Activated CD4-positive, alpha-beta T cell treated with anti-CD3 and anti-CD28 coated beads for 36 hours (primary cell): ENCODE measurements at regions not wholly inside any gene's neighbourhood (a gene's known extent, or its start where the extent isn't known, plus 50 kb on each side); places are given as distances from the start of the nearest gene placed in this dataset.
A peak's percentile ranks its signal among the peaks of the same experiment; 100 is the strongest.

Experiments used
- ATAC-seq: fragments of 200-7000 bp; cut with Tn5 transposase; one replicate; pipeline ENCODE4 v1.10.0; 2021; ENCODE audit warnings: mild to moderate bottlenecking, moderate library complexity
- CTCF ChIA-PET: fragments of 350-600 bp; sonication (Branson Sonifier 250); formaldehyde crosslinking; loops from one replicate; lab custom pipeline; 2021; ENCODE audit warnings: antibody characterized with exemption; lab: Charles Lee
- POLR2A ChIA-PET: fragments of 350-600 bp; sonication (Branson Sonifier 250); formaldehyde crosslinking; loops from one replicate; lab custom pipeline; 2021; ENCODE audit warnings: antibody characterized with exemption, inconsistent platforms; lab: Charles Lee
- DNase-seq: peaks from one replicate; pipeline ENCODE4 v3.0.0-alpha.2; 2020
- H3K27ac Mint-ChIP-seq: one replicate; pipeline ENCODE4 v1.8.0; 2021; ENCODE audit warnings: mixed read lengths
- H3K27me3 Mint-ChIP-seq: one replicate; pipeline ENCODE4 v1.8.0; 2021; ENCODE audit warnings: mixed read lengths
- H3K36me3 Mint-ChIP-seq: one replicate; pipeline ENCODE4 v1.8.0; 2021; ENCODE audit warnings: low read depth, mixed read lengths
- H3K4me1 Mint-ChIP-seq: one replicate; pipeline ENCODE4 v1.8.0; 2021; ENCODE audit warnings: mixed read lengths
- H3K4me3 Mint-ChIP-seq: one replicate; pipeline ENCODE4 v1.8.0; 2021; ENCODE audit warnings: mild to moderate bottlenecking, moderate library complexity, mixed read lengths
- H3K9me3 Mint-ChIP-seq: one replicate; pipeline ENCODE4 v1.8.0; 2021; ENCODE audit warnings: low read depth, mixed read lengths
- intact Hi-C, 2 experiments: fragments of 100-400 bp; cut with DNase I in 1 of 2; cut with micrococcal nuclease in 1 of 2; formaldehyde crosslinking; loops; one replicate each; pipeline versions ENCODE4 v1.14.2 to v1.15.1; 2022 to 2024; cut with DNase I, micrococcal nuclease

DNA sequence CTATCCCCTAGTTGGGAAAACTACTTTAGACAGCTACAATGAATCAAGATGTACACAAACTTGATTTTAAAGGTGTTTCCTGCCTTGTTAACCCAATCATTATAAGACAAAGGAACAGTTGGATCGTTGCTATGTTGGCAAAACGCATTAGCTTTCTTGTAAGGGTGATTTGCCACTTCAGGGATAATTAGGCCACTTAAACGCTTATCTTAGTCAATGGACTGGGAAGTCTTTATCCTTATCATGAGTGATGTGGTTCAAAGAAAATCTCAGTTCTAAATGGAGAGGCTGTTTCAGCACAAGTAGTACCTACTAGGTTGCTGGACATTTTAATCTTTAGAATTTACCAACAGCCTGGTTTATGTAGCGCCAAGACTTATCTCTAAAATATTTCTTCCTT, 406.1 kb upstream of the MEX3C start:
- ChIA-PET CTCF (interaction anchor here (0.7 kb wide), 1 partner anchor 12 kb away, joined by 6 read pairs; no protein-coding TSS in a partner anchor), POLR2A (interaction anchor here (0.7 kb wide), 1 partner anchor 326 kb away, joined by 3 read pairs; no protein-coding TSS in a partner anchor)
- DNase-seq, result no peak
- no peaks in the 10 kb centered on the region for H3K36me3 Mint-ChIP-seq
- H3K27ac Mint-ChIP-seq, result no peak overlapping the region
- peaks cover 7% of the 10 kb centered on the region for H3K27me3 Mint-ChIP-seq
- no peak overlapping the region for H3K4me3 Mint-ChIP-seq
- H3K4me1 Mint-ChIP-seq, result no peaks in the 10 kb centered on the region
- no peak for ATAC-seq
- no peaks in the 10 kb centered on the region for H3K9me3 Mint-ChIP-seq
- intact Hi-C loops, result no loop called here

GRCh38 chr18:51610481-51610880, 413.0 kb upstream of the MEX3C start:
- intact Hi-C loops, result no loop called here
- Mint-ChIP-seq H3K4me3 (no peak overlapping the region), H3K4me1 (no peaks in the 10 kb centered on the region), H3K9me3 (no peaks in the 10 kb centered on the region), H3K36me3 (no peaks in the 10 kb centered on the region), H3K27ac (no peak overlapping the region), H3K27me3 (peaks cover 12% of the 10 kb centered on the region)
- ATAC-seq (no peak), DNase-seq (no peak)
- POLR2A ChIA-PET, result no interaction called here
- CTCF ChIA-PET, result interaction anchor here (1.1 to 1.3 kb wide), 2 partner anchors 10 to 15 kb away, joined by 3 to 4 read pairs; no protein-coding TSS in a partner anchor

DNA sequence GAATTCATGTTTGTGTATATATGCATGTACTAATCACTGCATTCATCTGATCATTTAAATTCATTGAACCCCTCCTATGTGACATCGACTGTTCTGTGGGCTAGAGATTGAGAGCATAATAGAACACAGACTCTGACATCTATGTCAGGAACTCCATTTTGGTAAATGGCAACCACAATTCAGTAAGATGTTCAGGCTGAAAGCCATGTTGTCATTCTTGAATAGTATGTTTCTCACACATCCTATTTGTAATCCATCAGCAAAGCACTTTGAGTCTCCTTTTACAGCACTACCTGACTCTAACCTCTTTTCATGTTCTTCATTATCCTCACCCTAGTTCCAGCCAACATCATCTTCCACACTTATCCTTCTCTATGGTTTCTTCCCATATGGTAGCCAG, 413.8 kb upstream of the MEX3C start:
- H3K4me3 Mint-ChIP-seq, result no peak overlapping the region
- H3K4me1 Mint-ChIP-seq, result no peaks in the 10 kb centered on the region
- no peak for DNase-seq
- H3K27ac Mint-ChIP-seq, result no peak overlapping the region
- CTCF ChIA-PET, result interaction anchor here (1.1 kb wide), 1 partner anchor 14 kb away, joined by 3 read pairs; no protein-coding TSS in a partner anchor
- no peaks in the 10 kb centered on the region for H3K9me3 Mint-ChIP-seq
- no peaks in the 10 kb centered on the region for H3K36me3 Mint-ChIP-seq
- intact Hi-C loops, result no loop called here
- ATAC-seq, result no peak
- POLR2A ChIA-PET, result no interaction called here
- peaks cover 15% of the 10 kb centered on the region for H3K27me3 Mint-ChIP-seq

DNA sequence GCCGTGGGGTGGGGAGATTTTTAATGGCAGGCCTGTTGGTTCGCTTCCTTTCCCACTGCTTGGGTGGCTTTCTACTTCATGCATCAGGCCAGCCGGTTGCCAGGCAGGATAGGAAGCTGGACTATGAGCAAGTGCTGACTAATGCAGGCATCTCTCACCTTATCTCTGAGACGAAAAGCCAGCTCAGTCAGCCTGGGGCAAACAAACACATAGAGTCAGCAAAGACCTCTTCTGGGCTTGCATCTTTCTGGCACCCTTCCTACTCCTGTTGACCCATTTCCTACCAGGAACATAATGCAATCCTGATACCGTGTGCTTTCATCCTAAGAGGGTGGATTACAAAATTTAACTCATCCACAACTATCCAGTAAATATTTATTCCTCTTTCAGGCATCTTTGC, 416.6 kb upstream of the MEX3C start:
- H3K4me3 Mint-ChIP-seq, result no peak overlapping the region
- H3K4me1 Mint-ChIP-seq, result no peaks in the 10 kb centered on the region
- peaks cover 9% of the 10 kb centered on the region for H3K27me3 Mint-ChIP-seq
- POLR2A ChIA-PET, result no interaction called here
- no peaks in the 10 kb centered on the region for H3K9me3 Mint-ChIP-seq
- no peak overlapping the region for H3K27ac Mint-ChIP-seq
- DNase-seq, result no peak
- intact Hi-C loops, result no loop called here
- CTCF ChIA-PET, result no interaction called here
- no peaks in the 10 kb centered on the region for H3K36me3 Mint-ChIP-seq
- no peak for ATAC-seq

DNA sequence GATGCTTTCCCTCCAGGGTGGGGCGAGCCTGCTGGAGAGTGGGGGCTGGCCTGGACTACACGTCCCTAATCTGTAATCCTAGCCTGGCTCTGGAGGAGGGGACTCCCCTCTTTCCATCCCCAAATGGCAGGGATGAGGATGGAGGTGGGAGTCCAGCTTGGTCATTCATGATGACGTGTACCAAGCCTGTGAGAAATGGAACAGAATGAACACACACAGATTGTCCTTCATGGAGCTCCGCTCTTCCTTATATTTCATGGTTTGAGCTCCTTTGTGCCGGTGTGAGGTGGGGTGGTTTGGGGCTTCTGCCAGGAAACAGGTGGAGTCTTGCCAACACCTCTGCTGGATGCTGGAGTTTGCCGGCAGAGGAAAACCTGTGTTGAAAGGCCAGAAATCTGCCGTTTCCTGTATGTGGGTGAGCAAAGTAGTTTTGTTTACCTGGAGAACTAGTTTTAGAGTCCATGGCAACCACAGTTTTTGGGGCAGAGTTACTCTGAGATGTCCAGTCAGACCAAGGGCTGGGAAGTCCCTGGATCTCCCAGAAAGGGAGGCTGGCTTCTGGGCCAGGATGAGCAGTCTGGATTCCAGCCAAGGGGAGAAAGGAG, 417.6 kb upstream of the MEX3C start:
- Mint-ChIP-seq H3K4me1 (no peaks in the 10 kb centered on the region), H3K27me3 (peaks cover 4% of the 10 kb centered on the region), H3K4me3 (no peak overlapping the region), H3K36me3 (no peaks in the 10 kb centered on the region), H3K9me3 (no peaks in the 10 kb centered on the region), H3K27ac (no peak overlapping the region)
- no peak for DNase-seq
- intact Hi-C loops, result no loop called here
- ChIA-PET POLR2A (no interaction called here), CTCF (interaction anchor here (0.6 kb wide), 1 partner anchor 12 kb away, joined by 6 read pairs; no protein-coding TSS in a partner anchor)
- no peak for ATAC-seq

DNA sequence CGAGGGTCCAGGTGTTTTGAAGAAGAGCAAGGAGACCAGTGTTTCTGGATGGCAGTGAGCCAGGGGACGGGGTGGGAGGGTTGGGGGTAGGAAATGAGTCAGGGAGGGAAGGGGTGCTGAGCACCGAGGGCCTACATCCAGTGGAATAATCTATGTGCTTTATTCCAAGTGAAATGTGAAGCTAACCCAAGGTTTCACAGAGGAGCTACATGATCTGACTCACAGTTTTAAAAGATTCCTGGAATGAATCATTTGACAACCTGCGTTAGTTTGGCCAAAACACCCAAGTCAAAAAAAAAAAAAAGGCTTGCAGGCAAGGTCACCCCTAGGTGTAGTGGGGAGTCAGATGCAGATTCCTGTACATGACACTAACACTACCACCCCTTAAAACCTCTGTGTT, 419.7 kb upstream of the MEX3C start:
- Mint-ChIP-seq H3K9me3 (no peaks in the 10 kb centered on the region), H3K27me3 (peaks cover 16% of the 10 kb centered on the region), H3K36me3 (no peaks in the 10 kb centered on the region), H3K4me1 (no peaks in the 10 kb centered on the region), H3K27ac (no peak overlapping the region), H3K4me3 (no peak overlapping the region)
- ChIA-PET CTCF (no interaction called here), POLR2A (no interaction called here)
- intact Hi-C loops, result no loop called here
- ATAC-seq (no peak), DNase-seq (no peak)

- DNase-seq (no peak), ATAC-seq (no peak)
- no peaks in the 10 kb centered on the region for H3K36me3 Mint-ChIP-seq
- POLR2A ChIA-PET, result no interaction called here
- no peak overlapping the region for H3K27ac Mint-ChIP-seq
- no peaks in the 10 kb centered on the region for H3K9me3 Mint-ChIP-seq
- intact Hi-C loops, result no loop called here
- peaks cover 17% of the 10 kb centered on the region for H3K27me3 Mint-ChIP-seq
- H3K4me1 Mint-ChIP-seq, result no peaks in the 10 kb centered on the region
- CTCF ChIA-PET, result no interaction called here
- H3K4me3 Mint-ChIP-seq, result no peak overlapping the region
These were observed 420.2 kb upstream of the MEX3C start for GRCh38 chr18:51617572-51618260.

GRCh38 chr18:51619283-51619682, 421.8 kb upstream of the MEX3C start:
- H3K4me3 Mint-ChIP-seq, result no peak overlapping the region
- no peaks in the 10 kb centered on the region for H3K36me3 Mint-ChIP-seq
- CTCF ChIA-PET, result interaction anchor here (1.9 kb wide), 1 partner anchor 9 kb away, joined by 4 read pairs; no protein-coding TSS in a partner anchor
- H3K4me1 Mint-ChIP-seq, result no peaks in the 10 kb centered on the region
- ATAC-seq, result no peak
- POLR2A ChIA-PET, result no interaction called here
- H3K27me3 Mint-ChIP-seq, result peaks cover 26% of the 10 kb centered on the region
- DNase-seq, result no peak
- no peak overlapping the region for H3K27ac Mint-ChIP-seq
- intact Hi-C loops, result no loop called here
- H3K9me3 Mint-ChIP-seq, result no peaks in the 10 kb centered on the region

DNA sequence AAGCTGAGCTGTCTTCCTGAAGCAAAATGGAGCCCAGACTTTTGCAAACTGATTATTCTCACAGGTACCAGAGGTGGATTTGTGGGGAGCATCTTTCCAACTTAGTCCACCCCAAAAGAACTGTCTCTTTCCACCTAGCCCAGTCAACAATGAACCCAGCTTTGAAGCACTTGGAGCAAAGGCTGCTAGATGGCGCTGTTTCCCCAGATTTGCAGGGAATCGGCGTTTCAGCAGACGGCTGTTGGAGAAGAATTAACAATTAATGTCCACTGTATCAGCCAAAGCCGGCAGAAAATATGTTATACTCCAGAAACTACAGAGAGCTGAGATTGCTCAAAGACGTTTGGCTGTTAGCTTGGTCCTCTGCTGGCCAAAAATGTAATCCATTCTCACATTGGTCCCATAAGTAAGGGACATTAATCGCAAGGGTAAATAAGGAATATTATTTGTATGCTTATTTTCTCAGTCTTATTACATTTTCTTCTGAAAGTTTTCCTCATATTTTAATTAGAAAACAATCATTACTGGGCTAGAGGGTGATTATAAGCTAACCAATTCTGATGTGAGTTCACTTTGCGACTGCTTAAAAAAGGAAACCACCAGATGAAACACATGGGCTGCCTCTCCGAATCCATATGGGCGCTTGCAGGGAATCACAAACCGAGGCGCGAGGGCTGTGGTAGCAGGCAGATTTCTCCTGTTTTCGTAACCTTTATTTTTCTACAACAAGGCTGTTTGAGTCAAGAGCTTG, 423.8 kb upstream of the MEX3C start:
- CTCF ChIA-PET, result interaction anchor here (0.6 to 1.9 kb wide), 8 partner anchors 11 to 1050 kb away, joined by 3 to 5 read pairs (median 3); no protein-coding TSS in a partner anchor
- H3K36me3 Mint-ChIP-seq, result no peaks in the 10 kb centered on the region
- H3K9me3 Mint-ChIP-seq, result no peaks in the 10 kb centered on the region
- no peaks in the 10 kb centered on the region for H3K4me1 Mint-ChIP-seq
- H3K27me3 Mint-ChIP-seq, result peaks cover 21% of the 10 kb centered on the region
- peak; percentile 65 for DNase-seq
- intact Hi-C loops, result loop anchor here in 1 of 2 experiments (2.0 kb wide), 1 partner anchor 668 kb away; no protein-coding TSS in a partner anchor
- POLR2A ChIA-PET, result no interaction called here
- ATAC-seq, result no peak
- H3K27ac Mint-ChIP-seq, result no peak overlapping the region
- no peak overlapping the region for H3K4me3 Mint-ChIP-seq

DNA sequence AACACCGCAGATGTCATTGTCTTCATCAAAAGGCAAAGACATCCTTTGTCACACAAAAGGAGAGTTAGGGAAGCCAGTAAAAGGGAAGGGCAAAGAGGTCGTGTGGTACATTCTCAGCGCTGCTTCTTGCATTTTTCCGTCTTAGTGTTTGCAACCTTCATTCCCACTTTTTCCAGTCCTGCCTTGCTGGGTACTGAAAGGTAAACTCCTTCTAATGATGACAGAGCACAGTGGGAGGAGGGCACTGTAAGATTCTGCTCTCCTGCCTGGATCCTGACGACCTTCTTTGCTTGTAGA, 424.3 kb upstream of the MEX3C start:
- H3K4me1 Mint-ChIP-seq, result no peaks in the 10 kb centered on the region
- no peak overlapping the region for H3K27ac Mint-ChIP-seq
- H3K27me3 Mint-ChIP-seq, result peaks cover 21% of the 10 kb centered on the region
- H3K4me3 Mint-ChIP-seq, result no peak overlapping the region
- H3K36me3 Mint-ChIP-seq, result no peaks in the 10 kb centered on the region
- ChIA-PET CTCF (interaction anchor here (1.0 to 1.2 kb wide), 2 partner anchors 69 to 1049 kb away, joined by 3 read pairs; no protein-coding TSS in a partner anchor), POLR2A (no interaction called here)
- ATAC-seq (no peak), DNase-seq (no peak)
- no peaks in the 10 kb centered on the region for H3K9me3 Mint-ChIP-seq
- intact Hi-C loops, result loop anchor here in 1 of 2 experiments (2.0 kb wide), 1 partner anchor 667 kb away; no protein-coding TSS in a partner anchor

GRCh38 chr18:51622702-51623101, 425.2 kb upstream of the MEX3C start:
- no peak overlapping the region for H3K4me3 Mint-ChIP-seq
- H3K9me3 Mint-ChIP-seq, result no peaks in the 10 kb centered on the region
- H3K36me3 Mint-ChIP-seq, result no peaks in the 10 kb centered on the region
- CTCF ChIA-PET, result interaction anchor here (0.6 kb wide), 1 partner anchor 276 kb away, joined by 6 read pairs; no protein-coding TSS in a partner anchor
- H3K27ac Mint-ChIP-seq, result no peak overlapping the region
- POLR2A ChIA-PET, result no interaction called here
- ATAC-seq (no peak), DNase-seq (no peak)
- intact Hi-C loops, result no loop called here
- peaks cover 21% of the 10 kb centered on the region for H3K27me3 Mint-ChIP-seq
- no peaks in the 10 kb centered on the region for H3K4me1 Mint-ChIP-seq
